Mesenchymal stem cell (in vitro differentiated cells and primary cell): ENCODE measurements at regions not wholly inside any gene's neighbourhood (a gene's known extent, or its start where the extent isn't known, plus 50 kb on each side); places are given as distances from the start of the nearest gene placed in this dataset.

ENCODE experiments used
- DNase-seq: peaks from one replicate; pipeline ENCODE4 v3.0.0-alpha.2; 2013
- H2AFZ ChIP-seq: one replicate; pipeline ENCODE4 v1.6.1; 2013; ENCODE audit warnings: low read depth, mild to moderate bottlenecking, control low read depth, inconsistent platforms, low read length, moderate library complexity
- H2AK5ac ChIP-seq: 2 replicates; pipeline ENCODE4 v1.6.1; 2013; ENCODE audit warnings: low read length, moderate library complexity, mild to moderate bottlenecking, inconsistent platforms; ENCODE audit not compliant: severe bottlenecking
- H2BK120ac ChIP-seq: one replicate; pipeline ENCODE4 v1.6.1; 2013; ENCODE audit warnings: low read depth, mild to moderate bottlenecking, inconsistent platforms, low read length, moderate library complexity
- H2BK12ac ChIP-seq, 2 experiments: one replicate each; pipeline ENCODE4 v1.6.1; 2013; ENCODE audit warnings: inconsistent platforms in 2 of 2, low read length in 2 of 2, mild to moderate bottlenecking in 2 of 2, moderate library complexity in 2 of 2, control low read depth in 1 of 2
- H2BK15ac ChIP-seq: one replicate; pipeline ENCODE4 v1.6.1; 2013; ENCODE audit warnings: mild to moderate bottlenecking, low read depth, inconsistent platforms; ENCODE audit not compliant: poor library complexity, severe bottlenecking
- H2BK5ac ChIP-seq: 2 replicates; pipeline ENCODE4 v1.6.1; 2013; ENCODE audit warnings: low read depth, mild to moderate bottlenecking, low read length, control low read depth, inconsistent platforms; ENCODE audit not compliant: poor library complexity, severe bottlenecking
- H3K14ac ChIP-seq, 2 experiments: one replicate each; pipeline ENCODE4 v1.6.1; 2013; ENCODE audit warnings: inconsistent platforms in 2 of 2, low read length in 2 of 2, control low read depth in 1 of 2, mild to moderate bottlenecking in 1 of 2, moderate library complexity in 1 of 2
- H3K18ac ChIP-seq, 2 experiments: one replicate each; pipeline ENCODE4 v1.6.1; 2013; ENCODE audit warnings: inconsistent platforms in 2 of 2, low read length in 2 of 2, control low read depth in 1 of 2, low read depth in 1 of 2, mild to moderate bottlenecking in 1 of 2
- H3K23ac ChIP-seq, 2 experiments: one replicate each; pipeline ENCODE4 v1.6.1; 2013; ENCODE audit warnings: inconsistent platforms in 2 of 2, low read length in 2 of 2, mild to moderate bottlenecking in 2 of 2, moderate library complexity in 2 of 2, control low read depth in 1 of 2
- H3K27ac ChIP-seq: 2 replicates; pipeline ENCODE4 v1.5.1; 2013; ENCODE audit warnings: mild to moderate bottlenecking, moderate library complexity, low read length, control low read depth, inconsistent platforms; ENCODE audit not compliant: poor library complexity, severe bottlenecking
- H3K27me3 ChIP-seq, 2 experiments: 2 replicates each; pipeline versions ENCODE4 v1.6.1 to v1.7.0; 2013; ENCODE audit warnings: low read length in 2 of 2, mild to moderate bottlenecking in 2 of 2, moderate library complexity in 2 of 2, control low read depth in 1 of 2, inconsistent platforms in 1 of 2; ENCODE audit not compliant: control insufficient read depth in 1 of 2, insufficient read depth in 1 of 2
- H3K36me3 ChIP-seq, 2 experiments: 2 replicates each; pipeline versions ENCODE4 v1.6.1 to v1.7.0; 2013; ENCODE audit warnings: low read length in 2 of 2, control low read depth in 1 of 2, inconsistent platforms in 1 of 2, low read depth in 1 of 2, mild to moderate bottlenecking in 1 of 2; ENCODE audit not compliant: insufficient read depth in 2 of 2, control insufficient read depth in 1 of 2
- H3K4ac ChIP-seq, 2 experiments: one replicate each; pipeline ENCODE4 v1.6.1; 2013; ENCODE audit warnings: inconsistent platforms in 2 of 2, low read length in 2 of 2, mild to moderate bottlenecking in 2 of 2, moderate library complexity in 2 of 2, control low read depth in 1 of 2, low read depth in 1 of 2
- H3K4me1 ChIP-seq: 2 replicates; pipeline ENCODE4 v1.6.1; 2013; ENCODE audit warnings: low read depth, low read length, control low read depth; ENCODE audit not compliant: control insufficient read depth, insufficient read depth
- H3K4me2 ChIP-seq: 2 replicates; pipeline ENCODE4 v1.6.1; 2013; ENCODE audit warnings: low read length, mild to moderate bottlenecking, inconsistent platforms; ENCODE audit not compliant: poor library complexity, severe bottlenecking
- H3K4me3 ChIP-seq, 2 experiments: 2 replicates each; pipeline versions ENCODE4 v1.5.1 to v1.7.0; 2013; ENCODE audit warnings: low read length in 2 of 2, mild to moderate bottlenecking in 2 of 2, control low read depth in 1 of 2, low read depth in 1 of 2; ENCODE audit not compliant: insufficient read depth in 1 of 2
- H3K79me1 ChIP-seq: replicated peaks from 2 replicates; pipeline ENCODE4 v1.6.1; 2013; ENCODE audit warnings: mild to moderate bottlenecking, control low read depth, low read length, inconsistent platforms; ENCODE audit not compliant: poor library complexity, severe bottlenecking
- H3K9ac ChIP-seq: 2 replicates; pipeline ENCODE4 v1.7.0; 2013; ENCODE audit warnings: mild to moderate bottlenecking, low read length, moderate library complexity
- H3K9me3 ChIP-seq: 2 replicates; pipeline ENCODE4 v1.7.0; 2013; ENCODE audit warnings: mild to moderate bottlenecking, low read length; ENCODE audit not compliant: control insufficient read depth
- H4K8ac ChIP-seq: one replicate; pipeline ENCODE4 v1.6.1; 2013; ENCODE audit warnings: inconsistent platforms, mild to moderate bottlenecking, low read length, moderate library complexity
- H4K91ac ChIP-seq: one replicate; pipeline ENCODE4 v1.6.1; 2013; ENCODE audit warnings: mild to moderate bottlenecking, low read length, inconsistent platforms
- WGBS: methylation state at CpG from one replicate; pipeline ENCODE4 v1.1.7; 2013; ENCODE audit warnings: mixed read lengths; 5-methylcytosine and 5-hydroxymethylcytosine counted together

GRCh38 chr5:3195994-3196393, 399.6 kb upstream of the IRX1 start:
- Histone ChIP-seq H3K18ac (no peak overlapping the region), H3K9me3 (no peaks in the 10 kb centered on the region), H3K14ac (no peak overlapping the region), H3K9ac (no peak overlapping the region), H3K4me1 (no peaks in the 10 kb centered on the region), H2AK5ac (no peak overlapping the region), H3K23ac (no peak overlapping the region), H3K36me3 (no peaks in the 10 kb centered on the region), H3K4me3 (no peak overlapping the region), H3K27ac (no peak overlapping the region), H2BK5ac (no peak overlapping the region), H3K4ac (no peak overlapping the region), H3K79me1 (no peaks in the 10 kb centered on the region), H4K8ac (no peak overlapping the region), H3K27me3 (peaks cover 0 to 21% of the 10 kb centered on the region in 2 experiments), H3K4me2 (no peak overlapping the region), H2AFZ (no peak overlapping the region), H2BK12ac (no peak overlapping the region), H2BK15ac (no peak overlapping the region), H4K91ac (no peak overlapping the region), H2BK120ac (no peak overlapping the region)
- DNase-seq, result no peak
- 54% methylated on average over 7 of the region's 8 CpGs for WGBS

DNA sequence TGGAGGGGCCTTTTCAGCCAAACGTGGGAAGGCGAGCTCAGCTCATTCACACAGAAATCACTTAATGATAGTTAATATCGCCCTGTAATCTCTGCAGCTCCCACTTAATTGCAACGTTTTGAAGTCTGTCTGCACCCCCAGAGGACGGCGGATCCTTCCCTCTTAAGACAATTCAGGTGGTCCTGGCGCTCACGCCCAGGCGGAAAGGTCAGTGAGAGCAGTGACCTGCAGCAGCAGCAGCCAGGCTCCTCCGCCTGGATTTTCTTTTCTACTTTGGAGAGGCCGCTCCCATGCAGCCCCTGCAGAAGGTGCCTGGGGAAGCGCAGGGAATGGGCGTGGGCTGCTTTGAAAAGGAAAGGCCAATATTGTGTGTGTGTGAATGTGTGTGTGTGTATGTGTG, 400.9 kb upstream of the IRX1 start:
- DNase-seq, result no peak
- Histone ChIP-seq H3K27ac (no peak overlapping the region), H2BK15ac (no peak overlapping the region), H3K9me3 (no peaks in the 10 kb centered on the region), H3K4me2 (no peak overlapping the region), H3K4me3 (no peak overlapping the region), H2BK120ac (no peak overlapping the region), H3K18ac (no peak overlapping the region), H2AFZ (no peak overlapping the region), H3K27me3 (peaks cover 0 to 21% of the 10 kb centered on the region in 2 experiments), H3K14ac (no peak overlapping the region), H2AK5ac (no peak overlapping the region), H3K79me1 (no peaks in the 10 kb centered on the region), H3K4ac (no peak overlapping the region), H3K23ac (no peak overlapping the region), H4K8ac (no peak overlapping the region), H2BK12ac (no peak overlapping the region), H3K9ac (no peak overlapping the region), H3K36me3 (no peaks in the 10 kb centered on the region), H4K91ac (no peak overlapping the region), H3K4me1 (no peaks in the 10 kb centered on the region), H2BK5ac (no peak overlapping the region)
- WGBS, result 46% methylated on average over 13 of the region's 13 CpGs

GRCh38 chr5:3194271-3194670, 401.4 kb upstream of the IRX1 start:
- Histone ChIP-seq H2AFZ (no peak overlapping the region), H3K4ac (no peak overlapping the region), H2AK5ac (no peak overlapping the region), H3K18ac (no peak overlapping the region), H3K9ac (no peak overlapping the region), H4K91ac (no peak overlapping the region), H3K4me3 (no peak overlapping the region), H2BK12ac (no peak overlapping the region), H3K79me1 (no peaks in the 10 kb centered on the region), H3K27ac (no peak overlapping the region), H4K8ac (no peak overlapping the region), H3K9me3 (no peaks in the 10 kb centered on the region), H3K23ac (no peak overlapping the region), H3K4me2 (no peak overlapping the region), H3K4me1 (no peaks in the 10 kb centered on the region), H3K27me3 (peaks cover 0 to 21% of the 10 kb centered on the region in 2 experiments), H3K36me3 (no peaks in the 10 kb centered on the region), H2BK120ac (no peak overlapping the region), H3K14ac (no peak overlapping the region), H2BK5ac (no peak overlapping the region), H2BK15ac (no peak overlapping the region)
- WGBS, result 62% methylated on average over 6 of the region's 7 CpGs
- no peak for DNase-seq

DNA sequence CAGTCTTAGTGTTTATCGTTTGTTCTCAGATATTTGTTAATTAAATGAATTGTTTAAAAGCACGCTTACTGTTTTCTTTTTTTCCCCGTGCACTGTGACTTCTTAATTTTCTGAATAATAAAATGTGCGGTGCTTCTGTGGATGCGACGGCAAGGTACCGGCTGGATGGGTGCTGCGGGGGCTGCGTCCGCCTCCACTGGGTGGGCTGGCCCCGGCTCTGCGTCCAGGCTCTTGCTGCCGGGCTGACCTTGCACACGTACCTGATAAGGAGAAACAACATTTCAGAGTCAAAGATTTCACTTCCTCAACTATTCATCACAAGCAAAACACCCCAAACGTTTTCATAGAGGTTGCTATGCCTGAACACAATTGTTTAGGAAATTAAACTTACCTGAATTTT, 404.0 kb upstream of the IRX1 start:
- Histone ChIP-seq H3K36me3 (no peaks in the 10 kb centered on the region), H2AFZ (no peak overlapping the region)
- WGBS, result 84% methylated on average over 15 of the region's 15 CpGs

More for the DNA sequence above, 404.0 kb upstream of the IRX1 start:
- DNase-seq, result no peak
- H3K14ac ChIP-seq, result no peak overlapping the region
- peaks cover 0 to 5% of the 10 kb centered on the region in 2 experiments for H3K27me3 ChIP-seq
- no peak overlapping the region for H2AK5ac ChIP-seq
- no peak overlapping the region for H2BK120ac ChIP-seq
- H3K79me1 ChIP-seq, result no peaks in the 10 kb centered on the region
- no peak overlapping the region for H3K4me3 ChIP-seq
- no peaks in the 10 kb centered on the region for H3K9me3 ChIP-seq
- no peak overlapping the region for H3K4me2 ChIP-seq
- no peak overlapping the region for H2BK12ac ChIP-seq
- H3K27ac ChIP-seq, result no peak overlapping the region
- no peak overlapping the region for H3K4ac ChIP-seq
- H2BK5ac ChIP-seq, result no peak overlapping the region
- no peak overlapping the region for H3K23ac ChIP-seq
- no peak overlapping the region for H3K9ac ChIP-seq
- H4K91ac ChIP-seq, result no peak overlapping the region
- no peak overlapping the region for H3K18ac ChIP-seq
- H4K8ac ChIP-seq, result no peak overlapping the region
- no peaks in the 10 kb centered on the region for H3K4me1 ChIP-seq
- no peak overlapping the region for H2BK15ac ChIP-seq
